B cell (primary cell): ENCODE measurements at regions not wholly inside any gene's neighbourhood (a gene's known extent, or its start where the extent isn't known, plus 50 kb on each side); places are given as distances from the start of the nearest gene placed in this dataset.

Source experiments
- ATAC-seq: fragments of 200-7000 bp; cut with Tn5 transposase; one replicate; pipeline ENCODE4 v1.10.0; 2021; ENCODE audit warnings: low read depth, mild to moderate bottlenecking, moderate number of reproducible peaks, moderate library complexity
- CTCF ChIA-PET: fragments of 350-600 bp; sonication (Branson Sonifier 250); formaldehyde crosslinking; loops from one replicate; lab custom pipeline; 2021; ENCODE audit warnings: antibody characterized with exemption, inconsistent platforms; lab: Charles Lee
- POLR2A ChIA-PET: fragments of 350-600 bp; sonication (Branson Sonifier 250); formaldehyde crosslinking; loops from one replicate; lab custom pipeline; 2021; ENCODE audit warnings: antibody characterized with exemption; lab: Charles Lee
- DNase-seq: peaks from one replicate; pipeline ENCODE4 v3.0.0; 2013
- H2AFZ ChIP-seq: 2 replicates; pipeline ENCODE4 v1.6.1; 2012; ENCODE audit warnings: mild to moderate bottlenecking, low read depth, low read length; ENCODE audit not compliant: insufficient read depth, poor library complexity, severe bottlenecking
- H3K27ac ChIP-seq, 2 donors: 1 replicate in 1 of 2; 2 replicates in 1 of 2; pipeline ENCODE4 v1.5.1; 2012 to 2013; ENCODE audit warnings: low read length in 2 of 2, mild to moderate bottlenecking in 2 of 2, moderate library complexity in 1 of 2
- H3K27me3 ChIP-seq, 4 experiments: fragments of 200-600 bp in 1 of 4; sonication (generic) in 1 of 4; replicated peaks in 1 of 4; 1 replicate in 2 of 4; 2 replicates in 2 of 4; pipeline versions ENCODE4 v1.6.1 to v1.7.0; 2013 to 2016; ENCODE audit warnings: low read length in 3 of 4, mild to moderate bottlenecking in 2 of 4, mixed read lengths in 1 of 4, moderate library complexity in 1 of 4; ENCODE audit not compliant: insufficient read depth in 4 of 4, control insufficient read depth in 3 of 4; ENCODE audit errors: control extremely low read depth in 1 of 4
- H3K36me3 ChIP-seq, 2 experiments: replicated peaks in 1 of 2; 1 replicate in 1 of 2; 2 replicates in 1 of 2; pipeline versions ENCODE4 v1.6.1 to v1.7.1; 2013; ENCODE audit warnings: low read length in 1 of 2; ENCODE audit not compliant: insufficient read depth in 2 of 2, control insufficient read depth in 1 of 2; ENCODE audit errors: control extremely low read depth in 1 of 2, extremely low read depth in 1 of 2
- H3K4me1 ChIP-seq, 2 donors: fragments of 200-600 bp in 1 of 2; sonication (generic) in 1 of 2; 1 replicate in 1 of 2; 2 replicates in 1 of 2; pipeline versions ENCODE4 v1.5.1 to v1.6.1; 2013 to 2017; ENCODE audit warnings: low read length in 2 of 2; ENCODE audit not compliant: control insufficient read depth in 2 of 2, insufficient read depth in 2 of 2
- H3K4me2 ChIP-seq: replicated peaks from 2 replicates; pipeline ENCODE3; 2012; ENCODE audit warnings: mild to moderate bottlenecking, low read depth, low read length; ENCODE audit not compliant: poor library complexity, severe bottlenecking
- H3K4me3 ChIP-seq, 5 experiments: fragments of 200-600 bp in 1 of 5; sonication (generic) in 1 of 5; 1 replicate in 3 of 5; 2 replicates in 2 of 5; pipeline versions ENCODE4 v1.5.1 to v1.7.0; 2011 to 2016; ENCODE audit warnings: low read length in 4 of 5, mild to moderate bottlenecking in 4 of 5, low read depth in 2 of 5, control low read depth in 1 of 5, moderate library complexity in 1 of 5; ENCODE audit not compliant: insufficient read depth in 1 of 5; ENCODE audit errors: control extremely low read depth in 1 of 5, extremely low read depth in 1 of 5
- H3K79me2 ChIP-seq: fragments of 200-600 bp; sonication (generic); one replicate; pipeline ENCODE4 v1.6.0; 2016; ENCODE audit warnings: low read length; ENCODE audit not compliant: control insufficient read depth, insufficient read depth
- H3K9ac ChIP-seq: fragments of 200-600 bp; sonication (generic); 2 replicates; pipeline ENCODE4 v1.6.1; 2017; ENCODE audit warnings: mild to moderate bottlenecking, low read length, moderate library complexity
- H3K9me3 ChIP-seq, 3 donors: one replicate each; pipeline versions ENCODE4 v1.6.1 to v1.7.1; 2013; ENCODE audit warnings: low read length in 2 of 3; ENCODE audit not compliant: control insufficient read depth in 2 of 3, insufficient read depth in 1 of 3; ENCODE audit errors: control extremely low read depth in 1 of 3
- H4K20me1 ChIP-seq: 2 replicates; pipeline ENCODE4 v1.6.0; 2012; ENCODE audit warnings: mild to moderate bottlenecking, low read length; ENCODE audit not compliant: insufficient read depth, control insufficient read depth, poor library complexity, severe bottlenecking
- H3K27ac Mint-ChIP-seq: one replicate; pipeline ENCODE4 v1.8.0; 2021; ENCODE audit warnings: mixed read lengths
- H3K27me3 Mint-ChIP-seq: one replicate; pipeline ENCODE4 v1.8.0; 2021; ENCODE audit warnings: mixed read lengths
- H3K4me1 Mint-ChIP-seq: one replicate; pipeline ENCODE4 v1.8.0; 2021; ENCODE audit warnings: mixed read lengths
- H3K4me3 Mint-ChIP-seq: one replicate; pipeline ENCODE4 v1.8.0; 2021; ENCODE audit warnings: mixed read lengths
- H3K9me3 Mint-ChIP-seq: one replicate; pipeline ENCODE4 v1.8.0; 2022; ENCODE audit warnings: mixed read lengths; ENCODE audit not compliant: insufficient read depth
- EZH2 ChIP-seq: IDR thresholded peaks from 2 replicates; pipeline ENCODE4 v1.6.1; 2012; ENCODE audit warnings: borderline replicate concordance, low read depth, mild to moderate bottlenecking, moderate library complexity, low read length; ENCODE audit not compliant: insufficient read depth, poor library complexity, severe bottlenecking
- WGBS: methylation state at CpG from one replicate; pipeline ENCODE4 v1.1.5; 2013; ENCODE audit warnings: missing lambda C conversion rate; ENCODE audit not compliant: insufficient coverage; 5-methylcytosine and 5-hydroxymethylcytosine counted together
- intact Hi-C: fragments of 100-400 bp; cut with micrococcal nuclease; formaldehyde crosslinking; loops from one replicate; pipeline ENCODE4 v1.10.0; 2022
- TF ChIP-seq, protein P1 (sequence below): fragments of 200-600 bp; IDR thresholded peaks from one replicate; pipeline ENCODE4 v1.8.0; 2022; ENCODE audit warnings: antibody characterized with exemption, mild to moderate bottlenecking

GRCh38 chr18:41745166-41746049 lies 209.6 kb upstream of the PIK3C3 start:
- Histone ChIP-seq H3K9ac (no peak overlapping the region), H3K4me1 (no peaks in the 10 kb centered on the region), H4K20me1 (no peaks in the 10 kb centered on the region), H3K79me2 (no peaks in the 10 kb centered on the region), H3K9me3 (no peaks in the 10 kb centered on the region), H3K27ac (no peak overlapping the region), H3K4me3 (no peak overlapping the region), H3K4me2 (no peak overlapping the region), H3K27me3 (no peaks in the 10 kb centered on the region), H3K36me3 (no peaks in the 10 kb centered on the region), H2AFZ (no peak overlapping the region)
- DNase-seq (no peak), ATAC-seq (no peak)
- WGBS, result 0% methylated on average over 1 of the region's 5 CpGs
- POLR2A ChIA-PET, result no interaction called here
- Mint-ChIP-seq H3K4me3 (no peak overlapping the region), H3K27ac (no peak overlapping the region), H3K9me3 (peaks cover 2% of the 10 kb centered on the region), H3K4me1 (no peaks in the 10 kb centered on the region), H3K27me3 (no peaks in the 10 kb centered on the region)
- CTCF ChIA-PET, result no interaction called here
- TF ChIP-seq, protein P1, sequence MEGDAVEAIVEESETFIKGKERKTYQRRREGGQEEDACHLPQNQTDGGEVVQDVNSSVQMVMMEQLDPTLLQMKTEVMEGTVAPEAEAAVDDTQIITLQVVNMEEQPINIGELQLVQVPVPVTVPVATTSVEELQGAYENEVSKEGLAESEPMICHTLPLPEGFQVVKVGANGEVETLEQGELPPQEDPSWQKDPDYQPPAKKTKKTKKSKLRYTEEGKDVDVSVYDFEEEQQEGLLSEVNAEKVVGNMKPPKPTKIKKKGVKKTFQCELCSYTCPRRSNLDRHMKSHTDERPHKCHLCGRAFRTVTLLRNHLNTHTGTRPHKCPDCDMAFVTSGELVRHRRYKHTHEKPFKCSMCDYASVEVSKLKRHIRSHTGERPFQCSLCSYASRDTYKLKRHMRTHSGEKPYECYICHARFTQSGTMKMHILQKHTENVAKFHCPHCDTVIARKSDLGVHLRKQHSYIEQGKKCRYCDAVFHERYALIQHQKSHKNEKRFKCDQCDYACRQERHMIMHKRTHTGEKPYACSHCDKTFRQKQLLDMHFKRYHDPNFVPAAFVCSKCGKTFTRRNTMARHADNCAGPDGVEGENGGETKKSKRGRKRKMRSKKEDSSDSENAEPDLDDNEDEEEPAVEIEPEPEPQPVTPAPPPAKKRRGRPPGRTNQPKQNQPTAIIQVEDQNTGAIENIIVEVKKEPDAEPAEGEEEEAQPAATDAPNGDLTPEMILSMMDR, result no peak
- no peak for TF ChIP-seq EZH2
- intact Hi-C loops, result no loop called here

DNA sequence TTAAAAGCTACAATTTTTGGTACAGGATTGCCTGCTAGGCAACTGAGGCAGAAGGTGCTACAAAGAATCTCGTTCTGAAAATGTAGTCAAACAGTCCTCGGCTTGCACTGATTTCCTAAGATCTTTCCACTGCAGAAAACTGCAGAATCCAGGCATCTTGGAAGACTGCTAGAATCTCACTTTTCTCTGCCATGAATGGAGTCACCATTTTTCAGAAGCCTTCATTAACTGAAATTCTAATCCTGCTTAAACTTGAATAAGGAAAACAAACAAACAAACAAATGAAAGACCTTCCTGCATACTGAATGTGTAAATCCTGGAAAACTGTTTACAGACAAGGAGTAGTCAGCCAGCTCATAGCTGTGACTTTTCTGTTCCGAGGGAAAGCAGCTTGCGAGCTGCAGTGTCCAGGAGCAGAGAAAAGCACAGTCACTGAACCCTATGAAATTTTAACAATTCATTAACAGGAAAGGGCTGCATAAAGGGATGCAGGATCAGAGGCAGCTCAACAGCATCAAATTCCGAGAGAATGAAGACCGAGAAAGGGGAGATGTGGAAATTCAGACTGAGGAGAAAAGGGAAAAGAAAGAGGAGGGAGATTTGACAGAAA lies 210.5 kb upstream of the PIK3C3 start:
- Histone ChIP-seq H3K27ac (no peak overlapping the region), H2AFZ (no peak overlapping the region), H3K79me2 (no peaks in the 10 kb centered on the region), H3K9ac (no peak overlapping the region), H3K4me2 (no peak overlapping the region), H3K36me3 (no peaks in the 10 kb centered on the region), H3K9me3 (no peaks in the 10 kb centered on the region), H3K4me3 (no peak overlapping the region), H4K20me1 (no peaks in the 10 kb centered on the region), H3K27me3 (no peaks in the 10 kb centered on the region), H3K4me1 (no peaks in the 10 kb centered on the region)
- TF ChIP-seq, protein P1, result no peak
- no peak for TF ChIP-seq EZH2
- POLR2A ChIA-PET, result no interaction called here
- no peak for ATAC-seq
- DNase-seq, result no peak
- Mint-ChIP-seq H3K9me3 (peaks cover 2% of the 10 kb centered on the region), H3K27me3 (no peaks in the 10 kb centered on the region), H3K4me1 (no peaks in the 10 kb centered on the region), H3K4me3 (no peak overlapping the region), H3K27ac (no peak overlapping the region)
- CTCF ChIA-PET, result no interaction called here
- WGBS, result 77% methylated on average over 6 of the region's 6 CpGs
- intact Hi-C loops, result no loop called here
